ENCODE measurements at regions not wholly inside any gene's neighbourhood (a gene's known extent, or its start where the extent isn't known, plus 50 kb on each side); places are given as distances from the start of the nearest gene placed in this dataset.

- Histone ChIP-seq H3K4me3 (ENCODE audit: insufficient read length, low read depth) (no peak overlapping the region), H3K36me3 (ENCODE audit: insufficient read depth, insufficient read length, low read length) (no peaks in the 10 kb centered on the region), H3K27me3 (ENCODE audit: insufficient read depth, insufficient read length) (no peaks in the 10 kb centered on the region), H3K9me3 (ENCODE audit: insufficient read depth, low read length) (no peaks in the 10 kb centered on the region), H3K9ac (ENCODE audit: insufficient read length, low read depth) (no peak overlapping the region), H3K4me1 (ENCODE audit: insufficient read depth, insufficient read length) (no peaks in the 10 kb centered on the region)
- DNase-seq (ENCODE audit: low read depth, low spot score), result no peak
- TF ChIP-seq YY1 (IDR thresholded peaks at IDR 0.05; ENCODE audit: insufficient read depth, insufficient read length) (no peak), ZNF274 (IDR thresholded peaks at IDR 0.05; ENCODE audit: low read depth, low read length) (no peak), SUZ12 (IDR thresholded peaks at IDR 0.05; ENCODE audit: extremely low read depth, insufficient read depth, insufficient read length) (no peak)
Measured at GRCh38 chr6:47111685-47112084, 69.6 kb upstream of the ADGRF1 start.

GRCh38 chr6:47109281-47109680, 67.1 kb upstream of the ADGRF1 start:
- no peaks in the 10 kb centered on the region for H3K4me1 ChIP-seq (ENCODE audit: insufficient read depth, insufficient read length)
- TF ChIP-seq SUZ12 (IDR thresholded peaks at IDR 0.05; ENCODE audit: extremely low read depth, insufficient read depth, insufficient read length) (no peak), ZNF274 (IDR thresholded peaks at IDR 0.05; ENCODE audit: low read depth, low read length) (no peak), YY1 (IDR thresholded peaks at IDR 0.05; ENCODE audit: insufficient read depth, insufficient read length) (no peak)
- no peak overlapping the region for H3K9ac ChIP-seq (ENCODE audit: insufficient read length, low read depth)
- H3K4me3 ChIP-seq (ENCODE audit: insufficient read length, low read depth), result no peak overlapping the region
- no peaks in the 10 kb centered on the region for H3K36me3 ChIP-seq (ENCODE audit: insufficient read depth, insufficient read length, low read length)
- DNase-seq (ENCODE audit: low read depth, low spot score), result no peak
- no peaks in the 10 kb centered on the region for H3K9me3 ChIP-seq (ENCODE audit: insufficient read depth, low read length)
- no peaks in the 10 kb centered on the region for H3K27me3 ChIP-seq (ENCODE audit: insufficient read depth, insufficient read length)

- Histone ChIP-seq H3K4me3 (ENCODE audit: insufficient read length, low read depth) (no peak overlapping the region), H3K36me3 (ENCODE audit: insufficient read depth, insufficient read length, low read length) (no peaks in the 10 kb centered on the region), H3K9ac (ENCODE audit: insufficient read length, low read depth) (peak overlapping the region; percentile 18), H3K27me3 (ENCODE audit: insufficient read depth, insufficient read length) (no peaks in the 10 kb centered on the region), H3K9me3 (ENCODE audit: insufficient read depth, low read length) (no peaks in the 10 kb centered on the region), H3K4me1 (ENCODE audit: insufficient read depth, insufficient read length) (no peaks in the 10 kb centered on the region)
- peak; percentile 57 for DNase-seq (ENCODE audit: low read depth, low spot score)
- TF ChIP-seq YY1 (IDR thresholded peaks at IDR 0.05; ENCODE audit: insufficient read depth, insufficient read length), result no peak
- TF ChIP-seq ZNF274 (IDR thresholded peaks at IDR 0.05; ENCODE audit: low read depth, low read length), result no peak
- TF ChIP-seq SUZ12 (IDR thresholded peaks at IDR 0.05; ENCODE audit: extremely low read depth, insufficient read depth, insufficient read length), result no peak
Measured at GRCh38 chr6:47106721-47107197, 64.6 kb upstream of the ADGRF1 start.

GRCh38 chr6:47106216-47106615, 64.1 kb upstream of the ADGRF1 start:
- no peak for DNase-seq (ENCODE audit: low read depth, low spot score)
- TF ChIP-seq ZNF274 (IDR thresholded peaks at IDR 0.05; ENCODE audit: low read depth, low read length), result no peak
- H3K4me3 ChIP-seq (ENCODE audit: insufficient read length, low read depth), result no peak overlapping the region
- H3K4me1 ChIP-seq (ENCODE audit: insufficient read depth, insufficient read length), result no peaks in the 10 kb centered on the region
- no peaks in the 10 kb centered on the region; the same call in 1 of the 2 replicates for H3K9me3 ChIP-seq (ENCODE audit: insufficient read depth, low read length)
- H3K9ac ChIP-seq (ENCODE audit: insufficient read length, low read depth), result no peak overlapping the region
- H3K36me3 ChIP-seq (ENCODE audit: insufficient read depth, insufficient read length, low read length), result no peaks in the 10 kb centered on the region
- H3K27me3 ChIP-seq (ENCODE audit: insufficient read depth, insufficient read length), result no peaks in the 10 kb centered on the region

- no peaks in the 10 kb centered on the region for H3K36me3 ChIP-seq (ENCODE audit: insufficient read depth, insufficient read length, low read length)
- no peaks in the 10 kb centered on the region; the same call in 1 of the 2 replicates for H3K9me3 ChIP-seq (ENCODE audit: insufficient read depth, low read length)
- peak; percentile 75 for DNase-seq (ENCODE audit: low read depth, low spot score)
- no peaks in the 10 kb centered on the region for H3K4me1 ChIP-seq (ENCODE audit: insufficient read depth, insufficient read length)
- no peak overlapping the region for H3K9ac ChIP-seq (ENCODE audit: insufficient read length, low read depth)
- H3K4me3 ChIP-seq (ENCODE audit: insufficient read length, low read depth), result no peak overlapping the region
- H3K27me3 ChIP-seq (ENCODE audit: insufficient read depth, insufficient read length), result no peaks in the 10 kb centered on the region
- TF ChIP-seq ZNF274 (IDR thresholded peaks at IDR 0.05; ENCODE audit: low read depth, low read length) (no peak), SUZ12 (IDR thresholded peaks at IDR 0.05; ENCODE audit: extremely low read depth, insufficient read depth, insufficient read length) (no peak), YY1 (IDR thresholded peaks at IDR 0.05; ENCODE audit: insufficient read depth, insufficient read length) (no peak)
Measured at GRCh38 chr6:47105469-47106178, 63.5 kb upstream of the ADGRF1 start.

GRCh38 chr6:47103931-47104330, 61.8 kb upstream of the ADGRF1 start:
- H3K9ac ChIP-seq (ENCODE audit: insufficient read length, low read depth), result no peak overlapping the region
- H3K4me1 ChIP-seq (ENCODE audit: insufficient read depth, insufficient read length), result no peaks in the 10 kb centered on the region
- H3K36me3 ChIP-seq (ENCODE audit: insufficient read depth, insufficient read length, low read length), result no peaks in the 10 kb centered on the region
- H3K9me3 ChIP-seq (ENCODE audit: insufficient read depth, low read length), result no peaks in the 10 kb centered on the region; the same call in 1 of the 2 replicates
- DNase-seq (ENCODE audit: low read depth, low spot score), result no peak
- no peak for TF ChIP-seq SUZ12 (IDR thresholded peaks at IDR 0.05; ENCODE audit: extremely low read depth, insufficient read depth, insufficient read length)
- TF ChIP-seq YY1 (IDR thresholded peaks at IDR 0.05; ENCODE audit: insufficient read depth, insufficient read length), result no peak
- no peak for TF ChIP-seq ZNF274 (IDR thresholded peaks at IDR 0.05; ENCODE audit: low read depth, low read length)
- H3K4me3 ChIP-seq (ENCODE audit: insufficient read length, low read depth), result no peak overlapping the region
- H3K27me3 ChIP-seq (ENCODE audit: insufficient read depth, insufficient read length), result no peaks in the 10 kb centered on the region

GRCh38 chr6:47102331-47102730, 60.2 kb upstream of the ADGRF1 start:
- no peaks in the 10 kb centered on the region for H3K4me1 ChIP-seq (ENCODE audit: insufficient read depth, insufficient read length)
- TF ChIP-seq ZNF274 (IDR thresholded peaks at IDR 0.05; ENCODE audit: low read depth, low read length) (no peak), SUZ12 (IDR thresholded peaks at IDR 0.05; ENCODE audit: extremely low read depth, insufficient read depth, insufficient read length) (no peak), YY1 (IDR thresholded peaks at IDR 0.05; ENCODE audit: insufficient read depth, insufficient read length) (no peak)

More at GRCh38 chr6:47102331-47102730, 60.2 kb upstream of the ADGRF1 start:
- no peak for DNase-seq (ENCODE audit: low read depth, low spot score)
- Histone ChIP-seq H3K4me3 (ENCODE audit: insufficient read length, low read depth) (no peak overlapping the region), H3K9me3 (ENCODE audit: insufficient read depth, low read length) (no peaks in the 10 kb centered on the region; the same call in 1 of the 2 replicates), H3K36me3 (ENCODE audit: insufficient read depth, insufficient read length, low read length) (no peaks in the 10 kb centered on the region), H3K9ac (ENCODE audit: insufficient read length, low read depth) (no peak overlapping the region), H3K27me3 (ENCODE audit: insufficient read depth, insufficient read length) (no peaks in the 10 kb centered on the region)
